SK-N-SH treated with all-trans-retinoic acid at 6 μM for 48 hours (cell line): ENCODE measurements at regions not wholly inside any gene's neighbourhood (a gene's known extent, or its start where the extent isn't known, plus 50 kb on each side); places are given as distances from the start of the nearest gene placed in this dataset.

Source experiments
- ATAC-seq: fragments of 200-7000 bp; cut with Tn5 transposase; 3 replicates; pipeline ENCODE4 v1.9.1; 2020; ENCODE audit warnings: mild to moderate bottlenecking, moderate library complexity
- ARNTL ChIP-seq: fragments of 450-650 bp; formaldehyde crosslinking; IDR thresholded peaks from 2 replicates; pipeline ENCODE4 v1.5.0; 2020; ENCODE audit warnings: low read depth, mild to moderate bottlenecking, moderate library complexity, borderline replicate concordance
- BACH2 ChIP-seq: fragments of 250-450 bp; sonication (Bioruptor Pico); IDR thresholded peaks from 2 replicates; pipeline ENCODE4 v1.9.0; 2021; ENCODE audit warnings: mild to moderate bottlenecking, borderline replicate concordance
- CSDC2 ChIP-seq: fragments of 250-450 bp; sonication (Bioruptor Pico); IDR thresholded peaks from 2 replicates; pipeline ENCODE4 v1.5.0; 2020; ENCODE audit warnings: mild to moderate bottlenecking, moderate library complexity
- ESRRG ChIP-seq: fragments of 250-450 bp; sonication (Bioruptor Pico); IDR thresholded peaks from 2 replicates; pipeline ENCODE4 v1.6.1; 2021; ENCODE audit warnings: mild to moderate bottlenecking
- GLIS3 ChIP-seq: fragments of 250-450 bp; sonication (Bioruptor Pico); IDR thresholded peaks from 2 replicates; pipeline ENCODE4 v1.5.0; 2020; ENCODE audit warnings: mild to moderate bottlenecking, moderate library complexity
- ISL1 ChIP-seq: fragments of 250-450 bp; sonication (Bioruptor Pico); IDR thresholded peaks from 2 replicates; pipeline ENCODE4 v2.1.2; 2022; ENCODE audit warnings: mild to moderate bottlenecking, moderate library complexity
- OSR1 ChIP-seq: fragments of 250-450 bp; sonication (Bioruptor Pico); IDR thresholded peaks from 2 replicates; pipeline ENCODE4 v1.8.0; 2022; ENCODE audit warnings: moderate library complexity, mild to moderate bottlenecking, inconsistent platforms
- PPARA ChIP-seq: fragments of 250-450 bp; sonication (Bioruptor Pico); IDR thresholded peaks from 2 replicates; pipeline ENCODE4 v1.5.0; 2020; ENCODE audit warnings: mild to moderate bottlenecking, borderline replicate concordance
- RARB ChIP-seq: fragments of 250-450 bp; sonication (Bioruptor Pico); IDR thresholded peaks from 2 replicates; pipeline ENCODE4 v1.8.0; 2021; ENCODE audit warnings: mild to moderate bottlenecking, moderate library complexity
- SNAI2 ChIP-seq: fragments of 250-450 bp; sonication (Bioruptor Pico); IDR thresholded peaks from 2 replicates; pipeline ENCODE4 v1.5.0; 2020; ENCODE audit warnings: mild to moderate bottlenecking, moderate library complexity
- TOX ChIP-seq: fragments of 250-450 bp; sonication (Bioruptor Pico); IDR thresholded peaks from 2 replicates; pipeline ENCODE4 v1.8.0; 2021; ENCODE audit warnings: mild to moderate bottlenecking, moderate library complexity, borderline replicate concordance
- ZC3H10 ChIP-seq: fragments of 250-450 bp; sonication (Bioruptor Pico); IDR thresholded peaks from 2 replicates; pipeline ENCODE4 v1.5.1; 2021; ENCODE audit warnings: mild to moderate bottlenecking, moderate library complexity
- ZFP3 ChIP-seq: fragments of 250-450 bp; sonication (Bioruptor Pico); IDR thresholded peaks from 2 replicates; pipeline ENCODE4 v1.5.0; 2020; ENCODE audit warnings: mild to moderate bottlenecking, moderate library complexity
- ZFP30 ChIP-seq: fragments of 450-650 bp; formaldehyde crosslinking; IDR thresholded peaks from 2 replicates; pipeline ENCODE4 v1.5.0; 2022; ENCODE audit warnings: mild to moderate bottlenecking, moderate library complexity
- ZNF565 ChIP-seq: fragments of 450-650 bp; formaldehyde crosslinking; conservative IDR thresholded peaks from 2 replicates; pipeline ENCODE4 v1.5.0; 2020; ENCODE audit warnings: low read depth, mild to moderate bottlenecking, moderate library complexity
- ZNF70 ChIP-seq: fragments of 450-650 bp; formaldehyde crosslinking; IDR thresholded peaks from 2 replicates; pipeline ENCODE4 v1.5.0; 2020; ENCODE audit warnings: mild to moderate bottlenecking, moderate library complexity
- ZNF8 ChIP-seq: fragments of 450-650 bp; formaldehyde crosslinking; IDR thresholded peaks from 2 replicates; pipeline ENCODE4 v1.5.0; 2020; ENCODE audit warnings: mild to moderate bottlenecking, moderate library complexity
- TF ChIP-seq, protein P1 (sequence below): fragments of 250-450 bp; sonication (Bioruptor Pico); IDR thresholded peaks from 2 replicates; pipeline ENCODE4 v1.5.1; 2021; ENCODE audit warnings: mild to moderate bottlenecking, moderate library complexity
- TF ChIP-seq, protein P2 (sequence below): fragments of 250-450 bp; sonication (Bioruptor Pico); IDR thresholded peaks from 2 replicates; pipeline ENCODE4 v1.8.0; 2021; ENCODE audit warnings: low read depth, mild to moderate bottlenecking, moderate library complexity, borderline replicate concordance
- TF ChIP-seq, protein P3 (sequence below): fragments of 250-450 bp; sonication (Bioruptor Pico); IDR thresholded peaks from 2 replicates; pipeline ENCODE4 v1.8.0; 2020; ENCODE audit warnings: mild to moderate bottlenecking, moderate library complexity, borderline replicate concordance
- TF ChIP-seq, protein P4 (sequence below): fragments of 250-450 bp; sonication (Bioruptor Pico); IDR thresholded peaks from 2 replicates; pipeline ENCODE4 v1.5.1; 2020; ENCODE audit warnings: low read depth, mild to moderate bottlenecking, moderate library complexity
- TF ChIP-seq, protein P5 (sequence below): fragments of 250-450 bp; sonication (Bioruptor Pico); IDR thresholded peaks from 2 replicates; pipeline ENCODE4 v1.5.0; 2020; ENCODE audit warnings: mild to moderate bottlenecking, moderate library complexity

DNA sequence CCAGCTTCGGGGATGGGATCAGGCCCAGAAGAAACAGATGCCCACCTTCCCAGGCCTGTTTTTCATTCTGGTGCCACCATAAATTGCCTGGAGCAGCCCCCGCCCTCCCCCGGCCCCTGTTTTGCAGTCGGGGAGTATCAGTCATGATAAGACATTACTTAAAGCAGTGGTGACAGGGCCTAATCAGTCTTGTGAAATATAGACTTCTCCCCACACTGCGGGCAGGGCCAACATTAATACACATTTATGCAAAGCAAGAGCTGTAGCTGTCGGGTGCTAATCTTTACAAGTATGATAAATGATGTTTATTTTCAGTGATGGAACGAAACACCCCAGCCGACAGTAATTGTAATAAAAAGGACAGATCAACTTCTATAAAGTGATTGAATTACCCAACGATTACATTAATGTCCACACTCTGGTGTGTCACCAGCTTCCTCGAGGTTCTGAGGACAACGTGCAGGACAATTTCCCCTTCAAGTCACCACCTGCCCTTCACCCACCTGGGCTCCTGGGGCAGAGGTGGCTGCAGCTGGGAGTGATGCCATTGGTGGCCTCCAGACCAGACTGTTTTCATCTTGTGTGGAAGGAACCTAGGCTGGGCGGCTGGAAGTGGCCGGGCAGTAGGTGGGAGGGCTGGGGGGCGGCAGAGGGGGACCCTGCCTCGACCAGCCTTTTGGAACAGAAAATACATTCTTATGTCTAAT lies 226.0 kb downstream of the TFCP2L1 start:
- no peak for ATAC-seq
- TF ChIP-seq ZNF8 (CRISPR knock-in tag) (no peak), ARNTL (CRISPR knock-in tag) (no peak), SNAI2 (CRISPR knock-in tag) (no peak), CSDC2 (no peak), BACH2 (CRISPR knock-in tag) (no peak), ZC3H10 (no peak), OSR1 (CRISPR knock-in tag) (no peak), ZFP3 (CRISPR knock-in tag) (no peak), ZNF565 (CRISPR knock-in tag) (no peak), ISL1 (CRISPR knock-in tag) (no peak), TOX (CRISPR knock-in tag) (no peak), ZFP30 (CRISPR knock-in tag) (no peak), PPARA (CRISPR knock-in tag) (no peak)
- TF ChIP-seq, protein P1, sequence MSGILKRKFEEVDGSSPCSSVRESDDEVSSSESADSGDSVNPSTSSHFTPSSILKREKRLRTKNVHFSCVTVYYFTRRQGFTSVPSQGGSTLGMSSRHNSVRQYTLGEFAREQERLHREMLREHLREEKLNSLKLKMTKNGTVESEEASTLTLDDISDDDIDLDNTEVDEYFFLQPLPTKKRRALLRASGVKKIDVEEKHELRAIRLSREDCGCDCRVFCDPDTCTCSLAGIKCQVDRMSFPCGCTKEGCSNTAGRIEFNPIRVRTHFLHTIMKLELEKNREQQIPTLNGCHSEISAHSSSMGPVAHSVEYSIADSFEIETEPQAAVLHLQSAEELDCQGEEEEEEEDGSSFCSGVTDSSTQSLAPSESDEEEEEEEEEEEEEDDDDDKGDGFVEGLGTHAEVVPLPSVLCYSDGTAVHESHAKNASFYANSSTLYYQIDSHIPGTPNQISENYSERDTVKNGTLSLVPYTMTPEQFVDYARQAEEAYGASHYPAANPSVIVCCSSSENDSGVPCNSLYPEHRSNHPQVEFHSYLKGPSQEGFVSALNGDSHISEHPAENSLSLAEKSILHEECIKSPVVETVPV = no peak
- TF ChIP-seq, protein P2, sequence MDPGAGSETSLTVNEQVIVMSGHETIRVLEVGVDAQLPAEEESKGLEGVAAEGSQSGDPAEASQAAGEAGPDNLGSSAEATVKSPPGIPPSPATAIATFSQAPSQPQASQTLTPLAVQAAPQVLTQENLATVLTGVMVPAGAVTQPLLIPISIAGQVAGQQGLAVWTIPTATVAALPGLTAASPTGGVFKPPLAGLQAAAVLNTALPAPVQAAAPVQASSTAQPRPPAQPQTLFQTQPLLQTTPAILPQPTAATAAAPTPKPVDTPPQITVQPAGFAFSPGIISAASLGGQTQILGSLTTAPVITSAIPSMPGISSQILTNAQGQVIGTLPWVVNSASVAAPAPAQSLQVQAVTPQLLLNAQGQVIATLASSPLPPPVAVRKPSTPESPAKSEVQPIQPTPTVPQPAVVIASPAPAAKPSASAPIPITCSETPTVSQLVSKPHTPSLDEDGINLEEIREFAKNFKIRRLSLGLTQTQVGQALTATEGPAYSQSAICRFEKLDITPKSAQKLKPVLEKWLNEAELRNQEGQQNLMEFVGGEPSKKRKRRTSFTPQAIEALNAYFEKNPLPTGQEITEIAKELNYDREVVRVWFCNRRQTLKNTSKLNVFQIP (CRISPR knock-in tag) = no peak
- TF ChIP-seq, protein P3, sequence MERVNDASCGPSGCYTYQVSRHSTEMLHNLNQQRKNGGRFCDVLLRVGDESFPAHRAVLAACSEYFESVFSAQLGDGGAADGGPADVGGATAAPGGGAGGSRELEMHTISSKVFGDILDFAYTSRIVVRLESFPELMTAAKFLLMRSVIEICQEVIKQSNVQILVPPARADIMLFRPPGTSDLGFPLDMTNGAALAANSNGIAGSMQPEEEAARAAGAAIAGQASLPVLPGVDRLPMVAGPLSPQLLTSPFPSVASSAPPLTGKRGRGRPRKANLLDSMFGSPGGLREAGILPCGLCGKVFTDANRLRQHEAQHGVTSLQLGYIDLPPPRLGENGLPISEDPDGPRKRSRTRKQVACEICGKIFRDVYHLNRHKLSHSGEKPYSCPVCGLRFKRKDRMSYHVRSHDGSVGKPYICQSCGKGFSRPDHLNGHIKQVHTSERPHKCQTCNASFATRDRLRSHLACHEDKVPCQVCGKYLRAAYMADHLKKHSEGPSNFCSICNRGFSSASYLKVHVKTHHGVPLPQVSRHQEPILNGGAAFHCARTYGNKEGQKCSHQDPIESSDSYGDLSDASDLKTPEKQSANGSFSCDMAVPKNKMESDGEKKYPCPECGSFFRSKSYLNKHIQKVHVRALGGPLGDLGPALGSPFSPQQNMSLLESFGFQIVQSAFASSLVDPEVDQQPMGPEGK = no peak
- TF ChIP-seq, protein P4, sequence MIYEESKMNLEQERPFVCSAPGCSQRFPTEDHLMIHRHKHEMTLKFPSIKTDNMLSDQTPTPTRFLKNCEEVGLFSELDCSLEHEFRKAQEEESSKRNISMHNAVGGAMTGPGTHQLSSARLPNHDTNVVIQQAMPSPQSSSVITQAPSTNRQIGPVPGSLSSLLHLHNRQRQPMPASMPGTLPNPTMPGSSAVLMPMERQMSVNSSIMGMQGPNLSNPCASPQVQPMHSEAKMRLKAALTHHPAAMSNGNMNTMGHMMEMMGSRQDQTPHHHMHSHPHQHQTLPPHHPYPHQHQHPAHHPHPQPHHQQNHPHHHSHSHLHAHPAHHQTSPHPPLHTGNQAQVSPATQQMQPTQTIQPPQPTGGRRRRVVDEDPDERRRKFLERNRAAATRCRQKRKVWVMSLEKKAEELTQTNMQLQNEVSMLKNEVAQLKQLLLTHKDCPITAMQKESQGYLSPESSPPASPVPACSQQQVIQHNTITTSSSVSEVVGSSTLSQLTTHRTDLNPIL (CRISPR knock-in tag) = no peak
- TF ChIP-seq, protein P5, sequence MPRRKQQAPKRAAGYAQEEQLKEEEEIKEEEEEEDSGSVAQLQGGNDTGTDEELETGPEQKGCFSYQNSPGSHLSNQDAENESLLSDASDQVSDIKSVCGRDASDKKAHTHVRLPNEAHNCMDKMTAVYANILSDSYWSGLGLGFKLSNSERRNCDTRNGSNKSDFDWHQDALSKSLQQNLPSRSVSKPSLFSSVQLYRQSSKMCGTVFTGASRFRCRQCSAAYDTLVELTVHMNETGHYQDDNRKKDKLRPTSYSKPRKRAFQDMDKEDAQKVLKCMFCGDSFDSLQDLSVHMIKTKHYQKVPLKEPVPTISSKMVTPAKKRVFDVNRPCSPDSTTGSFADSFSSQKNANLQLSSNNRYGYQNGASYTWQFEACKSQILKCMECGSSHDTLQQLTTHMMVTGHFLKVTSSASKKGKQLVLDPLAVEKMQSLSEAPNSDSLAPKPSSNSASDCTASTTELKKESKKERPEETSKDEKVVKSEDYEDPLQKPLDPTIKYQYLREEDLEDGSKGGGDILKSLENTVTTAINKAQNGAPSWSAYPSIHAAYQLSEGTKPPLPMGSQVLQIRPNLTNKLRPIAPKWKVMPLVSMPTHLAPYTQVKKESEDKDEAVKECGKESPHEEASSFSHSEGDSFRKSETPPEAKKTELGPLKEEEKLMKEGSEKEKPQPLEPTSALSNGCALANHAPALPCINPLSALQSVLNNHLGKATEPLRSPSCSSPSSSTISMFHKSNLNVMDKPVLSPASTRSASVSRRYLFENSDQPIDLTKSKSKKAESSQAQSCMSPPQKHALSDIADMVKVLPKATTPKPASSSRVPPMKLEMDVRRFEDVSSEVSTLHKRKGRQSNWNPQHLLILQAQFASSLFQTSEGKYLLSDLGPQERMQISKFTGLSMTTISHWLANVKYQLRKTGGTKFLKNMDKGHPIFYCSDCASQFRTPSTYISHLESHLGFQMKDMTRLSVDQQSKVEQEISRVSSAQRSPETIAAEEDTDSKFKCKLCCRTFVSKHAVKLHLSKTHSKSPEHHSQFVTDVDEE = no peak

DNA sequence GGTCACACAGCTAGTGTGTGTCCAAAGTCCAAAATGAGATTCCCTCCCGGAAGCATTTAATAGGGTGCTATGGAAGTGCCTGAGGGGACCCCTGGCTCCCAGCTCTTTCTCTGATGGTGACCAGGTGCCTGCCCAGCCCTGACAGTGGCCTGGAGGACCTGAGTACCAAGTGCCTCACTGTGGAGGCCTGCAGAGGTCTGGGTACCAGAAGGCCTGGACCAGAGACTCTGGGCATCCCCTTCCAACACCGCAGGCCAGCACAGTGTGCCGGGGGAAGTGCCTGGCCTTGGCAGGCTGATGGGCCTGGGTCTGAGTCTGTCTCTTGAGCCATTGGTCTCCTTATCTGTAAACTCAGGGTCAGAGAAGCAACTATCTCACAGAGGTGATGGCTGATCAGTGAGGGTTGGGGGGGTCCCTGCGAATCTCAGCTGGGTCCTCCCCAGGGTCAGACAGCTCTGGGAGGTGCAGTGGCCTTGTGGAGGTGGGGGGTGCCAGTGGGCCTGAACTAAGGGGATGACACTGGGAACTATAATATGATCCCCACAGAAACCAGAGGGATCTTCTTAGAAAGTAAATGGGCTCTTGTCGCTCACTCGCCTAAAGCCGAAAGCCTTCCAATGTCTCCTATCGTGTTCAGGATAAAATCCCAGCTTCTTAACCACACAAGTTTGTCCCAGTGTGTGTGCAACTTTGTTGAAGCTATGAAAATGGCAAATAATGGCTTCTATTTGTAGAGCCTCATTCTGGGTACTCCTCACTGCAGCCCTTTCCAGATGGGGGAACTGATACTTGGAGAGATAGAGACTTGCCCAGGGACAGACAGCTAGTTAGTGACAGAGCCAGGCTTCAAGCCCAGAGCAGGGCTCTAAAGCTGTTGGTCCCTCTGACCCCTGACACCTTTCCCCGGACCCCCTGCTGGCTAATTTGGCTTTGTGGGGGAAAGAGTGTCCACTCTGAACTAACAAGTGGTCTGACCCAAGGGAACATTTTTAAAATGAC lies 225.1 kb downstream of the TFCP2L1 start:
- ATAC-seq = no peak

More for the DNA sequence above, 225.1 kb downstream of the TFCP2L1 start:
- TF ChIP-seq PPARA (CRISPR knock-in tag) (no peak), SNAI2 (CRISPR knock-in tag) (no peak), ZFP30 (CRISPR knock-in tag) (no peak), ZNF70 (CRISPR knock-in tag) (no peak), GLIS3 (CRISPR knock-in tag) (no peak), RARB (no peak), ZFP3 (CRISPR knock-in tag) (no peak), ISL1 (CRISPR knock-in tag) (no peak), TOX (CRISPR knock-in tag) (no peak), ESRRG (CRISPR knock-in tag) (no peak), ZNF565 (CRISPR knock-in tag) (no peak), ZC3H10 (no peak), CSDC2 (no peak)
